ENCODE measurements at regions not wholly inside any gene's neighbourhood (a gene's known extent, or its start where the extent isn't known, plus 50 kb on each side); places are given as distances from the start of the nearest gene placed in this dataset.

DNA sequence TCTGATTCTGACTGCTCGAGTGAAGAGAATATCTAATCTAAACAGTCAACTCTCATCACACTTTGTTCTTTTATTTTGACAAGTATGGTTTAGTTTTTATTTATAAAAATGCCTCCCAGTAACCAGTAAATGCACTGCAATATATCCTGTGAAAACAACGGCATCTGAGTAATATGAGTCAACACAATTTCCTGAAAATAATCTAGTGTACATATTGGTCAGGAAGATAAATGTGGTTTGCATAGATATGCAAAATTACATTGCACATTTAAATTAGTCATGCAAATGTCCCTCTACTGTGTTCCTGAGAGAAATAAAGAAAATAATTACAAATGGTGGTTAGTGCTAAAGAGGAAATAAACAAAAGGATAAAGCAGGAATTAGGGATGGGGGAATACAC is 1190.7 kb upstream of the SEL1L start:
- H3K4me1 Mint-ChIP-seq (ENCODE audit: low read depth) = no peaks in the 10 kb centered on the region
- H3K36me3 Mint-ChIP-seq (ENCODE audit: low read depth) = no peaks in the 10 kb centered on the region
- H3K27ac Mint-ChIP-seq = no peak overlapping the region
- H3K27me3 Mint-ChIP-seq = no peaks in the 10 kb centered on the region
- no peak overlapping the region for H3K4me3 Mint-ChIP-seq
- H3K9me3 Mint-ChIP-seq = peaks cover 24% of the 10 kb centered on the region

DNA sequence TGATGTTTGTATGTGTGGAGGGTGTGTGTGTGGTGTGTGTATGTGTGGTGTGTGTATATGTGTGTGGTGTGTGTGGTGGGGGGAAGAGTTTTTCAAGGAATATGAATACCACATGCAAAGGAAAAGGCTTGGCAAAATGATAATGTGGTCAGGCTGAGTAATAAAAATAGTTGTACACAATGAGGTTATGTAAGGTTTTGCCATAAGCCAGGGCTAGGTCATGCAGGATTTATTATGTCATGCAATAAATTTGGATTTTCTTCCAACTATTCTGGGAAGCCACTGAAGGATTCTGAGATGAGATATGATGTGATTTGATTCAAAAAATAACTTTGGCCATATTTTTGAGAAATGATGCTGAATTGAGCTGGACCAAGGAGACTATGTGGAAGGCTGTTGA is 1191.6 kb upstream of the SEL1L start:
- Mint-ChIP-seq H3K4me3 (no peak overlapping the region), H3K27ac (no peak overlapping the region)

DNA sequence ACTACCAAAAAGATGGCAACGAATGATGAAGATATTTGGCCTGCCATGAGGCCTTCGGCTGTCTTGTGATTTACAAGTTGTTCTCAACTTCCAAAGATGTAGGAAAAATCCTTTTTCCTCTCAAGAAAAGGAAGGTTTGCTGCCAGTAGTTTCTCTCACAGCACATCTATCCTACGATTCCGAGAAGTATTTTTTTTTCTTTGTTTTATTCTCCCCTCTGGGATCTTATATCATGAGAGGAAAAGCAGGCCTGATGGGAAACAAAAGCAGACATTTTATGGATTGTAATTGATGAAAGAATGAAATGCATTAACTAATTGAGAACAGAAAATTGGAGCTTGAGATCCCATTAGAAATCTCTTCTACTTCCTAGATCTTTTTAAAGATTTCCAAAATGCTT is 1197.9 kb upstream of the SEL1L start:
- H3K36me3 Mint-ChIP-seq (ENCODE audit: low read depth) = no peaks in the 10 kb centered on the region
- H3K4me3 Mint-ChIP-seq = no peak overlapping the region
- peaks cover 12% of the 10 kb centered on the region for H3K9me3 Mint-ChIP-seq
- no peaks in the 10 kb centered on the region for H3K27me3 Mint-ChIP-seq
- H3K4me1 Mint-ChIP-seq (ENCODE audit: low read depth) = no peaks in the 10 kb centered on the region
- H3K27ac Mint-ChIP-seq = no peak overlapping the region

More for the DNA sequence above, 1191.6 kb upstream of the SEL1L start:
- Mint-ChIP-seq H3K9me3 (peaks cover 24% of the 10 kb centered on the region), H3K36me3 (ENCODE audit: low read depth) (no peaks in the 10 kb centered on the region), H3K4me1 (ENCODE audit: low read depth) (no peaks in the 10 kb centered on the region), H3K27me3 (no peaks in the 10 kb centered on the region)

DNA sequence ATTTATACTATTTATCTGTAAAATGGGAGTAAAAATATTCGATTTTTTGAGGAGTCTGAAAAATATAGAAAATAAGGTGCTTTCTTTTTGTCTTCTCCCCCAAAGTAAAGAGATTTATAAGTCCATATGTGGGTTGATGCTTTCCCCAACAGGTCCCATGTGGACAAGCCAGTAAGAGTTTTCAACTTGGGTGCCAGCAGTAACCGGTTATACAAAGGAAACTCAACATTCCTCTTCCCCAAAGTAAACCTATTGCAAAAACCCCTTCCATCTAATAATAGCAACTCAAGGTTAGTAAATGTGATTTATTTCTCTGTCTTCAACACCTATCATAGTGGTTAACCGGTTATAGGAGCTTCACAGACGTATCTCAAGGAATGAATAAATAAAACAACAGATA is 1206.9 kb upstream of the SEL1L start:
- Mint-ChIP-seq H3K4me1 (ENCODE audit: low read depth) (no peaks in the 10 kb centered on the region), H3K27me3 (no peaks in the 10 kb centered on the region), H3K4me3 (no peak overlapping the region), H3K27ac (no peak overlapping the region), H3K9me3 (peaks cover 15% of the 10 kb centered on the region), H3K36me3 (ENCODE audit: low read depth) (no peaks in the 10 kb centered on the region)

DNA sequence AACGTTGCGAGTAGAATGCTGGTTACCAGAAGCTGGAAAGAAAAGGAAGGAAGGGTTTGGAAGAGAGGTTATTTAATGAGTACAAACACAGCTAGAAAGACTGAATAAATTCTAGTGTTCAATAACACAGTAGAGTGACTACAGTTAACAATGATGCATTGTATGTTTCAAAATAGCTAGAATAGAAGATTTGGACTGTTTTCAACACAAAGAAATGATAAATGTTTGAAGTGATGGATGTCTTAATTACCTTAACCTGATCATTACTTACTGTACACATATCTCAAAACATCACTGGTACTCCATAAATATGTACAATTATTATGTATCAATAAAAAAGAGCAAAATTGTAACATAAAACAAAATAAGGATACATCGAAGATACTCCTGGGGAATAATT is 1221.8 kb upstream of the SEL1L start:
- H3K27ac Mint-ChIP-seq = no peak overlapping the region
- peaks cover 22% of the 10 kb centered on the region for H3K9me3 Mint-ChIP-seq
- no peaks in the 10 kb centered on the region for H3K4me1 Mint-ChIP-seq (ENCODE audit: low read depth)
- H3K27me3 Mint-ChIP-seq = no peaks in the 10 kb centered on the region
- no peaks in the 10 kb centered on the region for H3K36me3 Mint-ChIP-seq (ENCODE audit: low read depth)
- no peak overlapping the region for H3K4me3 Mint-ChIP-seq

DNA sequence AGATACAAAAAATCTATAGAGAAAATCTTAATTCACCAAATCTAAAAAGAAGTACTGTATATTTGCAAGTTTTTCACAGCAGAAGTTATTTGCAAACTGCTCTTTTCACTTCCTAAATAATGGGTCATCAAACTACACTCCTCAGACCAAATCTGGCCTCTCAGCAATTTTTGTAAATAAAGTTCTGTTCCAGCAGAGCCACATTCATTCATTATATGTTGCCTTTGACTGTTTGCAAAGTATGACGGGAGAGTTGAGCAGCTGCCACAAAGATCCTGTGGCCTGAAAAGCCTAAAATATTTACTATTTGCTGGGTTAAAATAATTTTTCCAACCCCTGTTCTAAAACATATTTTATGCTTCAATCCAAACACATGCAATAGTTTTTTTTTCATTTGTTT is 1222.3 kb upstream of the SEL1L start:
- H3K4me1 Mint-ChIP-seq (ENCODE audit: low read depth) = no peaks in the 10 kb centered on the region
- H3K9me3 Mint-ChIP-seq = peaks cover 22% of the 10 kb centered on the region
- H3K27me3 Mint-ChIP-seq = no peaks in the 10 kb centered on the region
- no peaks in the 10 kb centered on the region for H3K36me3 Mint-ChIP-seq (ENCODE audit: low read depth)
- H3K4me3 Mint-ChIP-seq = no peak overlapping the region
- H3K27ac Mint-ChIP-seq = no peak overlapping the region

DNA sequence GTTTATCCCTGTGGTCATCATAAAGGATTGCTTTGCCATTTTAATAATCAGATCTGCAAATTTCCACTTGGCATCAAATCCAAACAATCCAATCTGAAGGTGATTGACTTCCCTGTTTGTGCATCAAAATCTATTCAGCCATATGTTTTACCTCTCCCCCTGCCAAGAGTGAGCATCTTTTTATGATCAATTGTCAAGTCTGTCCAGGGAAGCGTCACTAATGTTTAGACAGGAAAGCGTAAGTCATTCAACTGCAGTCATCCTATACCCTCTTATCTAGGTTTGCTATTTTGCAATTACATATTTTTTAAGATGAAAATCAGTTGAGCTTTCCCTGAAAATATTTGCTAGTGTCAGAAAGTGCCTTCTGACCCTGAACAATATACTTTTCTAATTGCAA is 1224.1 kb upstream of the SEL1L start:
- no peaks in the 10 kb centered on the region for H3K36me3 Mint-ChIP-seq (ENCODE audit: low read depth)
- no peak overlapping the region for H3K27ac Mint-ChIP-seq
- no peaks in the 10 kb centered on the region for H3K4me1 Mint-ChIP-seq (ENCODE audit: low read depth)
- no peak overlapping the region for H3K4me3 Mint-ChIP-seq
- peaks cover 17% of the 10 kb centered on the region for H3K9me3 Mint-ChIP-seq
- H3K27me3 Mint-ChIP-seq = no peaks in the 10 kb centered on the region

DNA sequence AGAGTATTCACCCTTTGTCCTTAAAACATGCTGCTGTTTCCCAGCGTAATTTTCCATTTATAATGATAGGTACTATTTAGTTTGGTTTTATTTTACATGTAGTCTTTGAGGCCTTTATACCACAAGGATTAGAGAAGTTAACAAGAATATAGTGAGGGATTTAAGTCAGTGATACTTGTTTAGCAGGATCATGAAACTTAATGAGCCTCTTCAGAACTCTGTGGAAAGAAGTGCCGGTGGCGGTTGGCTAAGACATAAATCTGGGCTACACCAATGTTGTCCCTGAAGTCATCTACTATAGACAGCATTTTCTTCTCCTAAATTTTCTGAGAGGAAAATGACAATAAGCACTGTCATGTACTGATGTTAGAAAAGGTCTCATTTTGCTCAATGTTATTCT is 1226.0 kb upstream of the SEL1L start:
- H3K9me3 Mint-ChIP-seq = peaks cover 24% of the 10 kb centered on the region
- no peaks in the 10 kb centered on the region for H3K36me3 Mint-ChIP-seq (ENCODE audit: low read depth)
- H3K27me3 Mint-ChIP-seq = no peaks in the 10 kb centered on the region
- H3K4me1 Mint-ChIP-seq (ENCODE audit: low read depth) = no peaks in the 10 kb centered on the region
- no peak overlapping the region for H3K27ac Mint-ChIP-seq
- H3K4me3 Mint-ChIP-seq = no peak overlapping the region

DNA sequence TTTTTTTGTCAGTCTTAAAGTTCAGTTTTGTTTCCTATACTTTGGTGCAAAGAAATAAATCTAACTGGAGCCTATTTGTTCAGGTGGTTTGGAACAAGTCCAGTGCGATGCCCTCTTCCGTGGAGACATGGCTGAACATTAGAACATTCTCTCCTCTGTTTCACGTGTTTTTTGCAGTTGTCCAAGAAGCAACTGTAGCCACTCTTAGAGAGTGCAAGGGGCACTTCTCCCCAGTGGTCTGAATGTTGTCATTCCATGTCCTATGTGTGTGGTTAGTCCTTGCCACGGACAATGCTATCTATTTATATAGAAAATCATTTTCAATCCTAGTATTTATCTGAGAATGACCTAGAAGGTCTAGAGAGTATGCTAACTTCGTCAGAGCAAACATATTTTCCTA is 1232.5 kb upstream of the SEL1L start:
- Mint-ChIP-seq H3K4me1 (ENCODE audit: low read depth) (no peaks in the 10 kb centered on the region), H3K27me3 (no peaks in the 10 kb centered on the region), H3K36me3 (ENCODE audit: low read depth) (no peaks in the 10 kb centered on the region), H3K9me3 (peaks cover 14% of the 10 kb centered on the region), H3K4me3 (no peak overlapping the region), H3K27ac (no peak overlapping the region)

DNA sequence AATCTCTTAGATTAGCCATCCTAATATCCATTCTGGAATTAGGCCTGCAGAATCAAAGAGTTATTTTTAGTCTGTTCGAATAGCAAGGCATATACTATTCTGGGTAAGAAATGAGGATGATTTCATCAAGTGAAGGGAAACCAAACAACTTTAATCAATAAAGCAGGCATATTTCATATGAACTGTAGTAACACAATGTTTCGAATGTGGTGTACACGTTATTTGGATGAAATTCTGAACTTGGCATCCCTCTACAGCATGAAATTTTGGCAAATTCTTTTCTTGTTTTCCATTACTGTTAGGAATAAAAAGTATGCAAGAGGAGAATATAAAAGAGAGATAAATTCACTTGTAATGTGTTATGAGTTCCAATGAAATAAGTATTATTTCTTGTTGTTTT is 1233.3 kb upstream of the SEL1L start:
- no peaks in the 10 kb centered on the region for H3K4me1 Mint-ChIP-seq (ENCODE audit: low read depth)
- H3K36me3 Mint-ChIP-seq (ENCODE audit: low read depth) = no peaks in the 10 kb centered on the region
- H3K27ac Mint-ChIP-seq = no peak overlapping the region
- H3K9me3 Mint-ChIP-seq = peaks cover 16% of the 10 kb centered on the region
- no peaks in the 10 kb centered on the region for H3K27me3 Mint-ChIP-seq
- H3K4me3 Mint-ChIP-seq = no peak overlapping the region

DNA sequence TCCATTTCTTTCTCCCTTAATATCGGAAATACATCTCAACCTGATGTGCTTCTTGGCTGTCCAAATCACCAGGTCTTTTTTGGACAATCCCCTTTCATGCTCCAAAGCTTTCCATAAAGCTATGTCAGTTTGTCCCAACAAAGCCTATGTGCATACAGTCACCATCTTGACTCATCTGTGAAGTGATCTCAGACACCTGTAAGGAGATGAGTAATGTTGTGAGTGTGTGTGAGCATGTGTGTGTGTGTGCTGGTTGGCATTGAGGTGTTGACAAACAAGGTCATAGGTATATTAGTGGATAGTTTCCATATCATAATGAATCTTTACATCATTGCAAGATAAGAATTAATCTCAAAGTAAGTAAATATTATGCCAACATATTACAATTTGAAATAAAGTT is 1243.3 kb upstream of the SEL1L start:
- Mint-ChIP-seq H3K36me3 (ENCODE audit: low read depth) (no peaks in the 10 kb centered on the region), H3K9me3 (peaks cover 14% of the 10 kb centered on the region), H3K27ac (no peak overlapping the region), H3K27me3 (no peaks in the 10 kb centered on the region), H3K4me1 (ENCODE audit: low read depth) (no peaks in the 10 kb centered on the region), H3K4me3 (no peak overlapping the region)

DNA sequence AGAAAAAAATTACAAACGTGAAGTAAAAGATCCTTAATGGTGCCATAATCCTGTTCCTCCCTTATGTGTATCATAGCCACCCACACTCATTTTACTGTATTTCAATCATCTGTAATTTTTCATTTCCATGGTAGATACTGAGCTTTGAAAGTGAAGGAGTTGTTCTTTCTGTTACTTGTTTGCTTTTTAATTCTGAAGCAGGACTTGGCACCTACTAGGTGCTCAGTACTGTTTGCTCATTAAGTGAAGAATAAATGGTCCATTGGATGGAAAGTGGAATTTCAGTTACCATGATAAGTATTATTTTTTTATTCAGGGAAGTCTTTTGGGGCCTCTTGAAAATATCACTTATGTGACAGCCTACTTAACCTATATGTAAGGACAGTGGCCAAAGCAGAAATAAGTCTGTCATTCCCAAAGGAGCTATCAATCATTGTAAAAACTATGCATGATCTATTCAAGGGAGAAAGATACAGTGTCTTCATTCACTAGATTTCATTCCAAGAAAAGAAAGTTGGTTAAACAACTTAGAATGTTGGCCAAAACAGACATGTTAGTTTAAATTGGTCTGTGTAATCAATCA is 1244.4 kb upstream of the SEL1L start:
- Mint-ChIP-seq H3K27ac (no peak overlapping the region), H3K36me3 (ENCODE audit: low read depth) (no peaks in the 10 kb centered on the region), H3K9me3 (peaks cover 10% of the 10 kb centered on the region), H3K4me1 (ENCODE audit: low read depth) (no peaks in the 10 kb centered on the region), H3K4me3 (no peak overlapping the region), H3K27me3 (no peaks in the 10 kb centered on the region)

DNA sequence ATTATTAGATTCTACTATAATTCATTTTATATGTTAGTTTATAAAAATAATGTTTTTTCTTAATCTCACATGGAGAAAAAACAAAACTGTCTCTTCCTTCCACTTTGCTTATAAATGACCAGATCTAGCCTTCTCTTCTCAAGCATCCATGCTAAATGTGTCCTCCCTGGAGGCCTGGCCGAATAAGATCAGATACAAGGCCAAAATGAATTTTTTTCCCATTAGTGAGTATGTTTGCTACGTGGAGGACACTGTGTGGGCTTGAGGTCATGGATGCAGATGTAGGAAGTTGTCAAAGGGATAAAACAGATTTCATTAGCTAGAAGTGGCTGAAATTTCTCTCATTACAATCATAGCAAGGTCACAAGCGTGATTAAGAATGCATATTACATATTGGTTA is 1244.9 kb upstream of the SEL1L start:
- no peaks in the 10 kb centered on the region for H3K4me1 Mint-ChIP-seq (ENCODE audit: low read depth)

DNA sequence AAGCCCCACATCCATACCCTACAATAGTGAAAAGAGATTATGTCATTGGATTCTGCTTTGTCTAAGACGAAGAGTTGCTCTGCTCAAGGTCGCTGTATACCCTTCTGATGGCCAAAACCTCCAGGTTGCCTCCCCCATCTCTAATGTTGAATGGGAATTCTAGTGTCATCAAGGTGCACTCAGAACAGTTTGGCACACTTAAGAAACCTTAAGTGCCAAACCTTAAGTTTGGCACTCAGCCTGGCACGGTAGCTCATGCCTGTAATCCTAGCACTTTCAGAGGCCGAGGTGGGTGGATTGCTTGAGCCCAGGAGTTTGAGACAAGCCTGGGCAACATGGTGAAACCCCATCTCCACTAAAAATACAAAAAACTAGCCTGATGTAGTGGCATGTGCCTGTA is 1245.6 kb upstream of the SEL1L start:
- no peaks in the 10 kb centered on the region for H3K4me1 Mint-ChIP-seq (ENCODE audit: low read depth)
- no peaks in the 10 kb centered on the region for H3K36me3 Mint-ChIP-seq (ENCODE audit: low read depth)
- H3K27ac Mint-ChIP-seq = no peak overlapping the region
- no peak overlapping the region for H3K4me3 Mint-ChIP-seq
- H3K27me3 Mint-ChIP-seq = no peaks in the 10 kb centered on the region
- peaks cover 6% of the 10 kb centered on the region for H3K9me3 Mint-ChIP-seq

More for the DNA sequence above, 1244.9 kb upstream of the SEL1L start:
- no peaks in the 10 kb centered on the region for H3K27me3 Mint-ChIP-seq
- peaks cover 8% of the 10 kb centered on the region for H3K9me3 Mint-ChIP-seq
- no peak overlapping the region for H3K4me3 Mint-ChIP-seq
- H3K36me3 Mint-ChIP-seq (ENCODE audit: low read depth) = no peaks in the 10 kb centered on the region
- no peak overlapping the region for H3K27ac Mint-ChIP-seq

DNA sequence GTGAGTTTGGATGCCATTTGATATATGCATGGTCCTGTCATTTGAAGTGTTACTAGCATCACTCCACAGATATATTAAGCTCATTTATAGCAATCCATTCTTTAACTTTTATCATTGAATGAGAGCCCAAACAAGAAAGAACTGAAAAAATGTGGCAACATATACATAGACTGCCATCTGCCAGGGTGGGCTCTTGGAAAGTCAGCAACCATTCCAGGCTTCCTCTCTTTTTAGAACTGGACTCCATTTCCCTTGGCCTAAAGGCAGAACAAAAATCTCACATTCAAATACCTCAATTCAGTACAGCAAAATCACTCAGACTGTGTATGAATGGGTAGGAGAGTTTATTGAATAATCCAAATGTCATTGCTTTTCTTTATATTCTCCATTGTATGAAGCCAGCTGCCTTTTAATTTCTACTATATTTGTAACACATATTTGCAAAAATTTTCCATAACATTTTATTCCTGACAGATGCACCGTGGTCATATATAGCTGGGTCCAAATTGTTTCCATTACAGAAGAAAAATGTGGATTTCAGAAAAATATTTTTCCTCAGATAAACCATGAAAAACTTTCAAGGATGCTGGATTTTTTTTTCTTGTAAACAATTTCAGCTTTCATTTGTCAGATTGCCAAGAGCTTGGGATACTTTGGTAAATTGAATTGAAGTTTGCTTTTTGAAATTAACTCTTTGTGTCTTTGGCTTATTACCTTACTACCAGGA is 1252.3 kb upstream of the SEL1L start:
- Mint-ChIP-seq H3K27ac (no peak overlapping the region), H3K9me3 (peaks cover 18% of the 10 kb centered on the region), H3K27me3 (no peaks in the 10 kb centered on the region), H3K36me3 (ENCODE audit: low read depth) (no peaks in the 10 kb centered on the region), H3K4me1 (ENCODE audit: low read depth) (no peaks in the 10 kb centered on the region), H3K4me3 (no peak overlapping the region)

DNA sequence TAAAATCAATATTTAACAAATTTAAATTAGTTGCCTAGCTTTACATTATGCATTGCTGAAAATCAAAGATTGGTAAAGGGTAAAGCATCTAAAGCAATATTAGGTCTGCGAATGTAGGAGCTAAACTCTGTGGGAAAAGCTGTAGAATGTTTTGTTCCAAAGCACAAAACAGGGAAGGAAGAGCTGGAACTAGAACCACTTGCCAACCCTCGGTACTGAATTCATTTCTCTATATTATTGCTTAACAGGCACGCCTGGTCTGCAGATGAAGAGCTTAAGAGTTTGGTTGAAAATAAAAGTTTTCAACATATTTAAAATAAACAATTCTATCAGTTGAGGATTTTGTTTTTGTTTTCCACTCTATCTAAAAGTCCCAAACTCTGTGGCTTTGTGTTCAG is 1252.8 kb upstream of the SEL1L start:
- Mint-ChIP-seq H3K9me3 (peaks cover 18% of the 10 kb centered on the region), H3K36me3 (ENCODE audit: low read depth) (no peaks in the 10 kb centered on the region), H3K27me3 (no peaks in the 10 kb centered on the region), H3K4me1 (ENCODE audit: low read depth) (no peaks in the 10 kb centered on the region), H3K4me3 (no peak overlapping the region), H3K27ac (no peak overlapping the region)

Data from stimulated activated naive CD8-positive, alpha-beta T cell treated with anti-CD3 and anti-CD28 coated beads, Interleukin-15, Interleukin-2, amounts not matched to agents 100 ng/mL and 50 ng/mL, for 24 hours (primary cell).